ENCODE measurements at regions not wholly inside any gene's neighbourhood (a gene's known extent, or its start where the extent isn't known, plus 50 kb on each side); places are given as distances from the start of the nearest gene placed in this dataset.

DNA sequence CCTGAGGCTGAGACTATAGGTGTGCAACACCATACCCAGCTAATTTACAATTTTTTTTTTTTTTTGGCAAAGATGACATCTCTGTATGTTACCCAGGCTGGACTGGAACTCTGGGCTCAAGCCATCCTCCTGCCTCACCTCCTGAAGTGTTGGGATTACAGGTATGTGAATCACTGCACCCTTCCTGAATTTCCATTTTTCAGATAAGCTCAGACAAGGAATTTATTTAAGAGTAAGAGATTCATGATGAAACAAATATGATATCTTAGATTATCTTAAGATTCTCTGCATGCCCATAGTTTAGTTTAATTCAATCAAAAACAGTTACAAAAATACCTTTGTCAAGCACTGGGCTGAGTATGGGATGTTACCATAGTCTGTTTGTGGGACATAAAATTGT lies 128.4 kb upstream of the BASP1 start:
- H3K4me3 ChIP-seq, result no peak overlapping the region
- no peaks in the 10 kb centered on the region for H3K9me3 ChIP-seq
- H3K27me3 ChIP-seq (ENCODE audit: insufficient read depth in 3 of 3, low read length in 2 of 3), result no peaks in the 10 kb centered on the region
- ATAC-seq (no peak), DNase-seq (no peak)
- no peaks in the 10 kb centered on the region for H3K4me1 ChIP-seq
- no peaks in the 10 kb centered on the region for H3K36me3 ChIP-seq (ENCODE audit: insufficient read depth in 1 of 2, low read depth in 1 of 2)
- H3K27ac ChIP-seq, result no peak overlapping the region
- TF ChIP-seq, protein P1, sequence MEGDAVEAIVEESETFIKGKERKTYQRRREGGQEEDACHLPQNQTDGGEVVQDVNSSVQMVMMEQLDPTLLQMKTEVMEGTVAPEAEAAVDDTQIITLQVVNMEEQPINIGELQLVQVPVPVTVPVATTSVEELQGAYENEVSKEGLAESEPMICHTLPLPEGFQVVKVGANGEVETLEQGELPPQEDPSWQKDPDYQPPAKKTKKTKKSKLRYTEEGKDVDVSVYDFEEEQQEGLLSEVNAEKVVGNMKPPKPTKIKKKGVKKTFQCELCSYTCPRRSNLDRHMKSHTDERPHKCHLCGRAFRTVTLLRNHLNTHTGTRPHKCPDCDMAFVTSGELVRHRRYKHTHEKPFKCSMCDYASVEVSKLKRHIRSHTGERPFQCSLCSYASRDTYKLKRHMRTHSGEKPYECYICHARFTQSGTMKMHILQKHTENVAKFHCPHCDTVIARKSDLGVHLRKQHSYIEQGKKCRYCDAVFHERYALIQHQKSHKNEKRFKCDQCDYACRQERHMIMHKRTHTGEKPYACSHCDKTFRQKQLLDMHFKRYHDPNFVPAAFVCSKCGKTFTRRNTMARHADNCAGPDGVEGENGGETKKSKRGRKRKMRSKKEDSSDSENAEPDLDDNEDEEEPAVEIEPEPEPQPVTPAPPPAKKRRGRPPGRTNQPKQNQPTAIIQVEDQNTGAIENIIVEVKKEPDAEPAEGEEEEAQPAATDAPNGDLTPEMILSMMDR (IDR thresholded peaks at IDR 0.05), result no peak
- intact Hi-C loops (cut with DNase I), result no loop called here

DNA sequence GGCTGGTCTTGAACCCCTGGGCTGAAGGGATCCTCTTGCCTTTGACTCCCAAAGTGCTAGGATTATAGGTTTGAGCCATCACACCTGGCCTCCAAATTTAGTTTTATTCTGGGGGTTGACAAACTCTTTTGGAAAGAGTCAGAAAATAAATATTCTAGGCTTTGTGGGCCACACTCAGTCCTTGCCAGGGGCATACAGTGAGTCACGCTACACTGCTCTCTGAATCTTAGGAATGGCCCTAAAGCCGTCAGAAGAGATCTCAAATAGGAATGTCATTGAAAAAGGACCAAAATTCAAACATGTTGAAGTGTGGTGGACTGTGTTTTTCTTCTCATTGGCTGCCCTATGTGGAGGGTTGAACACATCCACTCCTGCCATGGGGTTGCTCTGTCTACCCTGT lies 127.7 kb upstream of the BASP1 start:
- no peaks in the 10 kb centered on the region for H3K4me1 ChIP-seq

DNA sequence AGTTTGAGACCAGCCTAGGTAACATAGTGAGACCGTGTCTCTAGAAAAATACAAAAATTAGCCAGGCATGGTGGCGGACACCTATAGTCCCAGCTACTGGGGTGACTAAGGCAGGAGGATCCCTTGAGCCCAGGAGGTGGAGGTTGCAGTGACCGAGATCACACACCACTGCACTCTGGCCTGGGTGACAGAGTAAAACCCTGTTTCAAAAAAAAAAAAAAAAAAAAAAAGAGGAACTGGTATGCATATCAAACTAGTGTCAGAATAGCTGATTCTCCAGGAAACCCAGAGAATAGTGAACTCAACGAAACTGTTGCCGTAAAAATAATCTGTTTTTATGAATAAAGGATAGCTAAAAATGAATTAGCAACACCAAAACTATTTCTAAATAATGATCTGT lies 126.6 kb upstream of the BASP1 start:
- TF ChIP-seq, protein P1 (IDR thresholded peaks at IDR 0.05), result no peak
- no peaks in the 10 kb centered on the region for H3K4me1 ChIP-seq
- WGBS, 3 donors, result 86 to 95% (median 89%) methylated on average over 5 of the region's 5 CpGs
- H3K36me3 ChIP-seq (ENCODE audit: insufficient read depth in 1 of 2, low read depth in 1 of 2), result no peaks in the 10 kb centered on the region
- H3K27ac ChIP-seq, result no peak overlapping the region
- ATAC-seq, result no peak
- H3K27me3 ChIP-seq (ENCODE audit: insufficient read depth in 3 of 3, low read length in 2 of 3), result no peaks in the 10 kb centered on the region
- no peak for DNase-seq
- intact Hi-C loops (cut with DNase I), result no loop called here
- no peaks in the 10 kb centered on the region for H3K9me3 ChIP-seq
- no peak overlapping the region for H3K4me3 ChIP-seq

More for the DNA sequence above, 127.7 kb upstream of the BASP1 start:
- H3K27ac ChIP-seq, result no peak overlapping the region
- H3K4me3 ChIP-seq, result no peak overlapping the region
- no peaks in the 10 kb centered on the region for H3K9me3 ChIP-seq
- ATAC-seq (no peak), DNase-seq (no peak)
- H3K27me3 ChIP-seq (ENCODE audit: insufficient read depth in 3 of 3, low read length in 2 of 3), result no peaks in the 10 kb centered on the region
- 90 to 96% (median 94%) methylated on average over 2 of the region's 2 CpGs for WGBS, 3 donors
- H3K36me3 ChIP-seq (ENCODE audit: insufficient read depth in 1 of 2, low read depth in 1 of 2), result no peaks in the 10 kb centered on the region
- intact Hi-C loops (cut with DNase I), result no loop called here
- TF ChIP-seq, protein P1 (IDR thresholded peaks at IDR 0.05), result no peak

DNA sequence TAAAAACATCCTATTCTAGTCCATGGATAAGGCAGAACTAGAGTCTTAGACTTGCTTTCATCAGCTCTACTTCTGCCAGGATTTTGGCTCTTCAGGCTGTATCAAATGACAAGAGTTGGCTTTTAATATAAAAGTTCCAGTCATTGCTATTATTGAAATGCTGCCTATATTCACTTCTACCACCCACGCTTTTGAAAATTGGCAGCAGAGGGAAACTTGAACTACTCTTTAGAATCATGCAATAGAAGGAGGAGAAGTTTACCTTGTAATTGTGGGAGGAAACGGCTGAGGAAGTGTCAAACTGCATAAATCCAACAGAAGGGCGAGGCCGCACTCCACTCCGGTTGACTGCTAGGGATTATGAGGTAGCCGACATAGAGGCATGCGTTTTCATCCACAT lies 122.6 kb upstream of the BASP1 start:
- 44 to 48% (median 46%) methylated on average over 7 of the region's 7 CpGs for whole genome bisulfite sequencing, 3 donors

More for the DNA sequence above, 122.6 kb upstream of the BASP1 start:
- DNase-seq (no peak), ATAC-seq (no peak)
- Histone ChIP-seq H3K4me1 (no peaks in the 10 kb centered on the region), H3K27me3 (ENCODE audit: insufficient read depth in 3 of 3, low read length in 2 of 3) (no peaks in the 10 kb centered on the region), H3K9me3 (no peaks in the 10 kb centered on the region), H3K4me3 (no peak overlapping the region), H3K36me3 (ENCODE audit: insufficient read depth in 1 of 2, low read depth in 1 of 2) (no peaks in the 10 kb centered on the region), H3K27ac (no peak overlapping the region)
- TF ChIP-seq, protein P1 (IDR thresholded peaks at IDR 0.05), result no peak
- intact Hi-C loops (cut with DNase I), result no loop called here
